Neural progenitor cell (in vitro differentiated cells): ENCODE measurements at regions not wholly inside any gene's neighbourhood (a gene's known extent, or its start where the extent isn't known, plus 50 kb on each side); places are given as distances from the start of the nearest gene placed in this dataset.

Experiments used
- EZH2 ChIP-seq: fragments of 200-600 bp; sonication (generic); IDR thresholded peaks from 2 replicates; pipeline ENCODE4 v1.6.1; 2017; ENCODE audit warnings: antibody characterized with exemption, mild to moderate bottlenecking, moderate library complexity
- EZH2phosphoT487 ChIP-seq: fragments of 200-600 bp; sonication (generic); IDR thresholded peaks from 2 replicates; pipeline ENCODE4 v1.6.1; 2017; ENCODE audit warnings: antibody characterized with exemption
- TF ChIP-seq, protein P1 (sequence below): fragments of 200-600 bp; sonication (generic); IDR thresholded peaks from 2 replicates; pipeline ENCODE4 v1.5.1; 2017; ENCODE audit warnings: antibody characterized with exemption, mild to moderate bottlenecking

DNA sequence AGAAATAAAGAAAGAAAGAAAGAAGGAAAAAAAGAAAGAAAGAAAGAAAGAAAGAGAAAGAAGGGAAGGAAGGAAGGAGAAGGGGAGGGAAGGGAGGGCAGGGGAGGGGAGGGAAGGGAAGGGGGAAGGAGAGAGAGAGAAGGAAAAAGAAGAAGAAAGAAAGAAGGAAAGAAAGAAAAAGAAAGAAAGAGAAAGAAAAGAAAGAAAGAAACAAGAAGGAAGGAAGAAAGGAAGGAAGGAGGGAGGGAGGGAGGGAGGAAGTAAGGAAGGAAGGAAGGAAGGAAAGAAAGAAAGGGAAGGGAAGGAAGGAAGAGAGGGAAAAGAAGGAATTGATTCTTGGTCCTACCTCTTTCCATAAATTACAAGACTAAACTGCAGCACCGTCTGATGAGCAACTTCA is 186.1 kb downstream of the URB2 start:
- TF ChIP-seq, protein P1, sequence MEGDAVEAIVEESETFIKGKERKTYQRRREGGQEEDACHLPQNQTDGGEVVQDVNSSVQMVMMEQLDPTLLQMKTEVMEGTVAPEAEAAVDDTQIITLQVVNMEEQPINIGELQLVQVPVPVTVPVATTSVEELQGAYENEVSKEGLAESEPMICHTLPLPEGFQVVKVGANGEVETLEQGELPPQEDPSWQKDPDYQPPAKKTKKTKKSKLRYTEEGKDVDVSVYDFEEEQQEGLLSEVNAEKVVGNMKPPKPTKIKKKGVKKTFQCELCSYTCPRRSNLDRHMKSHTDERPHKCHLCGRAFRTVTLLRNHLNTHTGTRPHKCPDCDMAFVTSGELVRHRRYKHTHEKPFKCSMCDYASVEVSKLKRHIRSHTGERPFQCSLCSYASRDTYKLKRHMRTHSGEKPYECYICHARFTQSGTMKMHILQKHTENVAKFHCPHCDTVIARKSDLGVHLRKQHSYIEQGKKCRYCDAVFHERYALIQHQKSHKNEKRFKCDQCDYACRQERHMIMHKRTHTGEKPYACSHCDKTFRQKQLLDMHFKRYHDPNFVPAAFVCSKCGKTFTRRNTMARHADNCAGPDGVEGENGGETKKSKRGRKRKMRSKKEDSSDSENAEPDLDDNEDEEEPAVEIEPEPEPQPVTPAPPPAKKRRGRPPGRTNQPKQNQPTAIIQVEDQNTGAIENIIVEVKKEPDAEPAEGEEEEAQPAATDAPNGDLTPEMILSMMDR, result no peak
- no peak for TF ChIP-seq EZH2phosphoT487
- no peak for TF ChIP-seq EZH2
